ENCODE measurements at regions not wholly inside any gene's neighbourhood (a gene's known extent, or its start where the extent isn't known, plus 50 kb on each side); places are given as distances from the start of the nearest gene placed in this dataset.

DNA sequence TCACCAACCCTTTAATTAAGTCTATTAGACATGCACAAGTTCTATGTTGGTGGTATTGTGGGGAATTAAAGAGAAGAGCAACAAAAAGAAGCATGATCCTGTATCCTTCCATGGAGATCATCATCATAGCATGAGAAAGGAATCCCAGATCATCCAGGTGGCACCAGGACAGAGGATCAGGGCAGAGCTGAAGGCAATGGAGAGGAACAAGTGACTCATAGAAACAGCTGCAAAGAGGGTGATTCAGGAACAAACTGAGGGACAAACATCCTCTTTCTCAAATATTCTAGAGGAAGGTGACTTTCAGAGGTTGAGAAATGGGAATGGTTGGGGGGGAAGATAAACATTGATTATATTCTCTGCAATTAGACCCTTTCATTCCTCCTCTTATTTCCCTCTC is 105.5 kb upstream of the OTUD4 start:
- no peak overlapping the region for H2AK5ac ChIP-seq (ENCODE audit: insufficient read length, low read length)
- H2AFZ ChIP-seq (ENCODE audit: low read length) = no peak overlapping the region
- no peak overlapping the region for H3K27ac ChIP-seq (ENCODE audit: insufficient read length, low read depth, low read length)
- no peak overlapping the region for H2BK5ac ChIP-seq (ENCODE audit: insufficient read length, low read length)
- H3K23me2 ChIP-seq (ENCODE audit: insufficient read length, low read depth, low read length, poor library complexity, severe bottlenecking) = no peaks in the 10 kb centered on the region
- no peaks in the 10 kb centered on the region for H3K9me3 ChIP-seq (ENCODE audit: control insufficient read depth, low read depth, low read length)
- H2BK120ac ChIP-seq (ENCODE audit: low read depth, low read length, poor library complexity, severe bottlenecking) = no peak overlapping the region
- TF ChIP-seq, protein P1, sequence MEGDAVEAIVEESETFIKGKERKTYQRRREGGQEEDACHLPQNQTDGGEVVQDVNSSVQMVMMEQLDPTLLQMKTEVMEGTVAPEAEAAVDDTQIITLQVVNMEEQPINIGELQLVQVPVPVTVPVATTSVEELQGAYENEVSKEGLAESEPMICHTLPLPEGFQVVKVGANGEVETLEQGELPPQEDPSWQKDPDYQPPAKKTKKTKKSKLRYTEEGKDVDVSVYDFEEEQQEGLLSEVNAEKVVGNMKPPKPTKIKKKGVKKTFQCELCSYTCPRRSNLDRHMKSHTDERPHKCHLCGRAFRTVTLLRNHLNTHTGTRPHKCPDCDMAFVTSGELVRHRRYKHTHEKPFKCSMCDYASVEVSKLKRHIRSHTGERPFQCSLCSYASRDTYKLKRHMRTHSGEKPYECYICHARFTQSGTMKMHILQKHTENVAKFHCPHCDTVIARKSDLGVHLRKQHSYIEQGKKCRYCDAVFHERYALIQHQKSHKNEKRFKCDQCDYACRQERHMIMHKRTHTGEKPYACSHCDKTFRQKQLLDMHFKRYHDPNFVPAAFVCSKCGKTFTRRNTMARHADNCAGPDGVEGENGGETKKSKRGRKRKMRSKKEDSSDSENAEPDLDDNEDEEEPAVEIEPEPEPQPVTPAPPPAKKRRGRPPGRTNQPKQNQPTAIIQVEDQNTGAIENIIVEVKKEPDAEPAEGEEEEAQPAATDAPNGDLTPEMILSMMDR (conservative IDR thresholded peaks at IDR 0.05) = no peak
- Mint-ChIP-seq H3K36me3 (ENCODE audit: insufficient read depth in 1 of 3, low read depth in 3 of 3) (no peaks in the 10 kb centered on the region), H3K27me3 (ENCODE audit: low read depth) (no peaks in the 10 kb centered on the region), H3K4me1 (peaks cover 4 to 6% of the 10 kb centered on the region in 2 experiments; a peak in 1 of 4 replicates), H3K27ac (no peak overlapping the region), H3K4me3 (no peak overlapping the region), H3K9me3 (no peaks in the 10 kb centered on the region)
- no peaks in the 10 kb centered on the region for H3K4me1 ChIP-seq (ENCODE audit: insufficient read depth, low read length)
- no peak overlapping the region for H3K14ac ChIP-seq (ENCODE audit: insufficient read depth, low read length)
- H4K5ac ChIP-seq (ENCODE audit: insufficient read length, low read depth, low read length) = no peak overlapping the region
- H3K79me2 ChIP-seq (ENCODE audit: insufficient read depth, low read length) = no peaks in the 10 kb centered on the region
- H3K56ac ChIP-seq (ENCODE audit: insufficient read length, low read depth, low read length) = no peak overlapping the region
- H4K91ac ChIP-seq (ENCODE audit: insufficient read length, low read depth, low read length) = no peak overlapping the region
- no peaks in the 10 kb centered on the region for H3K27me3 ChIP-seq (ENCODE audit: insufficient read depth, low read length)
- no peak overlapping the region for H3K4me2 ChIP-seq (ENCODE audit: insufficient read depth, insufficient read length, low read length)
- H2BK15ac ChIP-seq (ENCODE audit: low read depth, low read length) = no peak overlapping the region
- no peak overlapping the region for H3T11ph ChIP-seq (ENCODE audit: low read length)
- H4K20me1 ChIP-seq (ENCODE audit: control insufficient read depth, insufficient read depth, insufficient read length) = no peaks in the 10 kb centered on the region
- no peak overlapping the region for H3K23ac ChIP-seq (ENCODE audit: insufficient read length, low read depth, low read length)
- no peak overlapping the region for H3K4ac ChIP-seq (ENCODE audit: low read depth, low read length)
- H4K8ac ChIP-seq (replicated peaks; ENCODE audit: insufficient read length, low read depth, low read length) = no peak overlapping the region
- H3K18ac ChIP-seq (ENCODE audit: insufficient read length, low read depth, low read length) = no peak overlapping the region
- H2BK12ac ChIP-seq (ENCODE audit: insufficient read length, low read depth, low read length) = no peak overlapping the region
- no peak for DNase-seq
- no peak overlapping the region for H2BK20ac ChIP-seq (ENCODE audit: low read depth, low read length, poor library complexity, severe bottlenecking)
- H3K9ac ChIP-seq (ENCODE audit: extremely low read depth, insufficient read length, low read length) = no peak overlapping the region
- no peaks in the 10 kb centered on the region for H3K79me1 ChIP-seq (ENCODE audit: insufficient read depth, low read depth, low read length, poor library complexity, severe bottlenecking)
